ENCODE measurements at regions not wholly inside any gene's neighbourhood (a gene's known extent, or its start where the extent isn't known, plus 50 kb on each side); places are given as distances from the start of the nearest gene placed in this dataset.

DNA sequence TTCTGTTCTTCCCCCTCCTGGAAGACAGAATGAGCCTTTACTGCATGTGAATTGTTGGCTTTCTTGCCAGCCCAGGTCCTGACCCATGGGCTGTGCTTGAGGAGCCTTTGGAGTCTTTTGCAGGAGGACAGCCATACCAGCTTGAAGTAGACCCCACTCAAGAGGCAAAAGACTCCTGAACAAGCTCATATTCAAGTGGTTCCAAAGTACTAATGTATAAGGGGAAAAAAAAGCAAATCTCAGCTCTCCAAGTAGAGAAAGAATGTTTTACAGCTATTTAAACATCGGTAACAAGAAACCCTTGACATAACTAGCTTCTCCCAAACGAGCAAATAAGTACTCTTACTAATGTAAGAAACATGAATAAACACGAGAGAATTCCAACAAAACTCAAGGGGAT, 174.9 kb upstream of the MXRA5 start:
- no peak for TF ChIP-seq YY1 (IDR thresholded peaks at IDR 0.05; ENCODE audit: insufficient read depth, insufficient read length)
- TF ChIP-seq ZNF274 (IDR thresholded peaks at IDR 0.05; ENCODE audit: low read depth, low read length) = no peak

Measured in NT2/D1 (cell line).